GM06990 (cell line): ENCODE measurements at regions not wholly inside any gene's neighbourhood (a gene's known extent, or its start where the extent isn't known, plus 50 kb on each side); places are given as distances from the start of the nearest gene placed in this dataset.

Experiments used
- DNase-seq: peaks from one replicate; pipeline ENCODE4 v3.0.0-alpha.2; 2011; ENCODE audit not compliant: insufficient read length; ENCODE audit errors: extremely low read depth
- H3K27me3 ChIP-seq: replicated peaks from 2 replicates; pipeline ENCODE4 v1.6.0; 2011; ENCODE audit warnings: low read length; ENCODE audit not compliant: control insufficient read depth, insufficient read depth
- H3K36me3 ChIP-seq: 2 replicates; pipeline ENCODE4 v1.5.1; 2011; ENCODE audit warnings: low read length; ENCODE audit not compliant: control insufficient read depth, insufficient read depth
- H3K4me3 ChIP-seq: replicated peaks from 2 replicates; pipeline ENCODE4 v1.5.1; 2011; ENCODE audit warnings: low read depth, mild to moderate bottlenecking, control low read depth, low read length
- CTCF ChIP-seq: IDR thresholded peaks from 2 replicates; pipeline ENCODE4 v1.5.1; 2011; ENCODE audit warnings: low read length, control low read depth, mild to moderate bottlenecking, inconsistent platforms; ENCODE audit not compliant: insufficient read depth, poor library complexity, severe bottlenecking

GRCh38 chr16:88303890-88304819, 78.6 kb upstream of the ZNF469 start:
- TF ChIP-seq CTCF: no peak
- no peaks in the 10 kb centered on the region for H3K36me3 ChIP-seq
- H3K4me3 ChIP-seq: no peak overlapping the region
- no peak for DNase-seq
- H3K27me3 ChIP-seq: no peaks in the 10 kb centered on the region; the same call in 1 of the 2 replicates

- Histone ChIP-seq H3K36me3 (no peaks in the 10 kb centered on the region), H3K4me3 (no peak overlapping the region), H3K27me3 (no peaks in the 10 kb centered on the region; the same call in 1 of the 2 replicates)
- no peak for TF ChIP-seq CTCF
- DNase-seq: no peak
Observed at GRCh38 chr16:88305176-88305575, 77.6 kb upstream of the ZNF469 start.

GRCh38 chr16:88306411-88306810, 76.3 kb upstream of the ZNF469 start:
- DNase-seq: no peak
- Histone ChIP-seq H3K36me3 (no peaks in the 10 kb centered on the region), H3K4me3 (no peak overlapping the region), H3K27me3 (no peaks in the 10 kb centered on the region; the same call in 1 of the 2 replicates)
- TF ChIP-seq CTCF: no peak

- no peaks in the 10 kb centered on the region; the same call in 1 of the 2 replicates for H3K27me3 ChIP-seq
- no peaks in the 10 kb centered on the region for H3K36me3 ChIP-seq
- DNase-seq: no peak
- no peak for TF ChIP-seq CTCF
- H3K4me3 ChIP-seq: no peak overlapping the region
Observed at GRCh38 chr16:88306860-88307545, 75.8 kb upstream of the ZNF469 start.

GRCh38 chr16:88308441-88309173, 74.2 kb upstream of the ZNF469 start:
- Histone ChIP-seq H3K27me3 (no peaks in the 10 kb centered on the region; the same call in 1 of the 2 replicates), H3K4me3 (no peak overlapping the region), H3K36me3 (no peaks in the 10 kb centered on the region)
- no peak for TF ChIP-seq CTCF
- DNase-seq: no peak
